ENCODE measurements at regions not wholly inside any gene's neighbourhood (a gene's known extent, or its start where the extent isn't known, plus 50 kb on each side); places are given as distances from the start of the nearest gene placed in this dataset.
"Not testable (repeated sequence)": the region's sequence is repeated elsewhere in the genome, so short reads cannot be mapped to it uniquely, and the experiment has no call there.

GRCh38 chr5:126054577-126055347 lies 368.4 kb upstream of the GRAMD2B start:
- no peak for ATAC-seq (replicated peaks)
- Mint-ChIP-seq H3K4me1 (ENCODE audit: low read depth in 2 of 2) (no peaks in the 10 kb centered on the region), H3K36me3 (ENCODE audit: insufficient read depth) (no peaks in the 10 kb centered on the region), H3K9me3 (peaks cover 3 to 10% of the 10 kb centered on the region in 2 donors), H3K4me3 (no peak overlapping the region), H3K27ac (no peak overlapping the region), H3K27me3 (no peaks in the 10 kb centered on the region)
- no peak for DNase-seq

- no peaks in the 10 kb centered on the region for H3K4me1 Mint-ChIP-seq (ENCODE audit: low read depth in 2 of 2)
- DNase-seq, result no peak
- no peak for ATAC-seq (replicated peaks)
- no peak overlapping the region for H3K27ac Mint-ChIP-seq
- peaks cover 3 to 10% of the 10 kb centered on the region in 2 donors for H3K9me3 Mint-ChIP-seq
- H3K36me3 Mint-ChIP-seq (ENCODE audit: insufficient read depth), result no peaks in the 10 kb centered on the region
- no peak overlapping the region for H3K4me3 Mint-ChIP-seq
- no peaks in the 10 kb centered on the region for H3K27me3 Mint-ChIP-seq
Observed at GRCh38 chr5:126055348-126055729, 367.9 kb upstream of the GRAMD2B start.

GRCh38 chr5:126056352-126056751 lies 366.9 kb upstream of the GRAMD2B start:
- H3K27ac Mint-ChIP-seq, result no peak overlapping the region
- H3K4me1 Mint-ChIP-seq (ENCODE audit: low read depth in 2 of 2), result no peaks in the 10 kb centered on the region
- no peaks in the 10 kb centered on the region for H3K36me3 Mint-ChIP-seq (ENCODE audit: insufficient read depth)
- peaks cover 3 to 10% of the 10 kb centered on the region in 2 donors for H3K9me3 Mint-ChIP-seq
- DNase-seq (no peak), ATAC-seq (replicated peaks) (no peak)
- H3K4me3 Mint-ChIP-seq, result no peak overlapping the region
- H3K27me3 Mint-ChIP-seq, result no peaks in the 10 kb centered on the region

- DNase-seq (no peak), ATAC-seq (replicated peaks) (no peak)
- H3K27ac Mint-ChIP-seq, result no peak overlapping the region
- H3K36me3 Mint-ChIP-seq (ENCODE audit: insufficient read depth), result no peaks in the 10 kb centered on the region
- peaks cover 3 to 10% of the 10 kb centered on the region in 2 donors for H3K9me3 Mint-ChIP-seq
- H3K4me1 Mint-ChIP-seq (ENCODE audit: low read depth in 2 of 2), result no peaks in the 10 kb centered on the region
- no peaks in the 10 kb centered on the region for H3K27me3 Mint-ChIP-seq
- H3K4me3 Mint-ChIP-seq, result no peak overlapping the region
Observed at GRCh38 chr5:126056851-126057622, 366.2 kb upstream of the GRAMD2B start.

GRCh38 chr5:126058392-126058791 lies 364.8 kb upstream of the GRAMD2B start:
- not testable (repeated sequence) for H3K4me1 Mint-ChIP-seq (ENCODE audit: low read depth in 2 of 2); ATAC-seq (replicated peaks); H3K27ac Mint-ChIP-seq; H3K4me3 Mint-ChIP-seq; H3K27me3 Mint-ChIP-seq; DNase-seq; H3K36me3 Mint-ChIP-seq (ENCODE audit: insufficient read depth)
- H3K9me3 Mint-ChIP-seq, result peaks cover 4 to 10% of the 10 kb centered on the region in 2 donors

- H3K4me3 Mint-ChIP-seq, result no peak overlapping the region
- DNase-seq, result no peak
- no peaks in the 10 kb centered on the region for H3K27me3 Mint-ChIP-seq
- H3K9me3 Mint-ChIP-seq, result peaks cover 8 to 11% of the 10 kb centered on the region in 2 donors
- H3K4me1 Mint-ChIP-seq (ENCODE audit: low read depth in 2 of 2), result no peaks in the 10 kb centered on the region
- no peak overlapping the region for H3K27ac Mint-ChIP-seq
- ATAC-seq (replicated peaks), result no peak
- H3K36me3 Mint-ChIP-seq (ENCODE audit: insufficient read depth), result peaks cover 2% of the 10 kb centered on the region
Observed at GRCh38 chr5:126062398-126063221, 360.6 kb upstream of the GRAMD2B start.

- ATAC-seq (replicated peaks), result no peak
- H3K4me1 Mint-ChIP-seq (ENCODE audit: low read depth in 2 of 2), result no peaks in the 10 kb centered on the region
- H3K4me3 Mint-ChIP-seq, result no peak overlapping the region
- no peaks in the 10 kb centered on the region for H3K27me3 Mint-ChIP-seq
- H3K36me3 Mint-ChIP-seq (ENCODE audit: insufficient read depth), result peaks cover 3% of the 10 kb centered on the region
- DNase-seq, result no peak
- no peak overlapping the region for H3K27ac Mint-ChIP-seq
- peaks cover 8 to 11% of the 10 kb centered on the region in 2 donors for H3K9me3 Mint-ChIP-seq
Observed at GRCh38 chr5:126065061-126065460, 358.1 kb upstream of the GRAMD2B start.

GRCh38 chr5:126066836-126067235 lies 356.4 kb upstream of the GRAMD2B start:
- Mint-ChIP-seq H3K27ac (no peak overlapping the region), H3K27me3 (no peaks in the 10 kb centered on the region), H3K4me1 (ENCODE audit: low read depth in 2 of 2) (no peaks in the 10 kb centered on the region), H3K36me3 (ENCODE audit: insufficient read depth) (peaks cover 3% of the 10 kb centered on the region), H3K4me3 (no peak overlapping the region), H3K9me3 (peaks cover 10 to 11% of the 10 kb centered on the region in 2 donors)
- ATAC-seq (replicated peaks) (no peak), DNase-seq (no peak)

- Mint-ChIP-seq H3K9me3 (peaks cover 11% of the 10 kb centered on the region in 2 donors), H3K4me3 (no peak overlapping the region), H3K27ac (no peak overlapping the region), H3K27me3 (no peaks in the 10 kb centered on the region), H3K4me1 (ENCODE audit: low read depth in 2 of 2) (no peaks in the 10 kb centered on the region), H3K36me3 (ENCODE audit: insufficient read depth) (peaks cover 3% of the 10 kb centered on the region)
- no peak for ATAC-seq (replicated peaks)
- no peak for DNase-seq
Observed at GRCh38 chr5:126067404-126067803, 355.8 kb upstream of the GRAMD2B start.

GRCh38 chr5:126069329-126069728 lies 353.9 kb upstream of the GRAMD2B start:
- ATAC-seq (replicated peaks) (no peak), DNase-seq (no peak)
- peaks cover 11 to 14% of the 10 kb centered on the region in 2 donors for H3K9me3 Mint-ChIP-seq
- no peaks in the 10 kb centered on the region for H3K4me1 Mint-ChIP-seq (ENCODE audit: low read depth in 2 of 2)
- no peak overlapping the region for H3K27ac Mint-ChIP-seq
- H3K4me3 Mint-ChIP-seq, result no peak overlapping the region
- no peaks in the 10 kb centered on the region for H3K27me3 Mint-ChIP-seq
- peaks cover 3% of the 10 kb centered on the region for H3K36me3 Mint-ChIP-seq (ENCODE audit: insufficient read depth)

- H3K4me1 Mint-ChIP-seq (ENCODE audit: low read depth in 2 of 2), result no peaks in the 10 kb centered on the region
- H3K36me3 Mint-ChIP-seq (ENCODE audit: insufficient read depth), result peaks cover 3% of the 10 kb centered on the region
- H3K27ac Mint-ChIP-seq, result no peak overlapping the region
- DNase-seq (no peak), ATAC-seq (replicated peaks) (no peak)
- no peaks in the 10 kb centered on the region for H3K27me3 Mint-ChIP-seq
- H3K4me3 Mint-ChIP-seq, result no peak overlapping the region
- H3K9me3 Mint-ChIP-seq, result peaks cover 4 to 14% of the 10 kb centered on the region in 2 donors
Observed at GRCh38 chr5:126070481-126070880, 352.7 kb upstream of the GRAMD2B start.

GRCh38 chr5:126074538-126074937 lies 348.7 kb upstream of the GRAMD2B start:
- peaks cover 0 to 12% of the 10 kb centered on the region in 2 donors for H3K9me3 Mint-ChIP-seq
- no peaks in the 10 kb centered on the region for H3K4me1 Mint-ChIP-seq (ENCODE audit: low read depth in 2 of 2)
- no peak for DNase-seq
- no peak overlapping the region for H3K27ac Mint-ChIP-seq
- no peaks in the 10 kb centered on the region for H3K36me3 Mint-ChIP-seq (ENCODE audit: insufficient read depth)
- ATAC-seq (replicated peaks), result no peak
- H3K4me3 Mint-ChIP-seq, result no peak overlapping the region
- no peaks in the 10 kb centered on the region for H3K27me3 Mint-ChIP-seq

- Mint-ChIP-seq H3K27me3 (no peaks in the 10 kb centered on the region), H3K36me3 (ENCODE audit: insufficient read depth) (no peaks in the 10 kb centered on the region), H3K4me3 (no peak overlapping the region), H3K4me1 (ENCODE audit: low read depth in 2 of 2) (no peaks in the 10 kb centered on the region), H3K9me3 (peaks cover 5 to 22% of the 10 kb centered on the region in 2 donors), H3K27ac (no peak overlapping the region)
- ATAC-seq (replicated peaks), result no peak
- DNase-seq, result no peak
Observed at GRCh38 chr5:126079266-126079665, 343.9 kb upstream of the GRAMD2B start.

All from effector memory CD8-positive, alpha-beta T cell (primary cell).